GM20000 (cell line): ENCODE measurements at regions not wholly inside any gene's neighbourhood (a gene's known extent, or its start where the extent isn't known, plus 50 kb on each side); places are given as distances from the start of the nearest gene placed in this dataset.

Experiments used
- DNase-seq: peaks from one replicate; pipeline ENCODE4 v3.0.0; 2012; ENCODE audit warnings: low spot score
- TF ChIP-seq, protein P1 (sequence below): IDR thresholded peaks from 2 replicates; pipeline ENCODE4 v1.5.1; 2012; ENCODE audit warnings: mild to moderate bottlenecking, control low read depth; ENCODE audit errors: extremely low read depth, missing control alignments

DNA sequence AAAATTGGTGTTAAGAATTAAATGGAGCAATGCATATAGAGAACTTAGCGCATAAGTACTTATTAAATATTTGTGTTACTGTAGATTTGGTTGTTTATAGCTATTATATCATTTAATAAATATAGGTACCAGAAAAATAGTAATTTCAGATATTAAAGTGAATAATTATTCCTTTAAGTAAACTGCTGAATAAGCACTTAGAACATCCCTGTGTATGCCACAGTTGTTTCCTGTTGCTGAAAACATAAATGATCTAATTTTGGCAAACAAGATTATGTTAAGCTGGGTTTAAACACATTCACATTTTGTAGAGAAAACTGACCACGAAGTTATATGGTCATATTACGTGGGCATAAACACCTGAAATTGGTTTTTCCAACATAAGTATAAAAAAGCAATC is 388.0 kb upstream of the ZNF804A start:
- TF ChIP-seq, protein P1, sequence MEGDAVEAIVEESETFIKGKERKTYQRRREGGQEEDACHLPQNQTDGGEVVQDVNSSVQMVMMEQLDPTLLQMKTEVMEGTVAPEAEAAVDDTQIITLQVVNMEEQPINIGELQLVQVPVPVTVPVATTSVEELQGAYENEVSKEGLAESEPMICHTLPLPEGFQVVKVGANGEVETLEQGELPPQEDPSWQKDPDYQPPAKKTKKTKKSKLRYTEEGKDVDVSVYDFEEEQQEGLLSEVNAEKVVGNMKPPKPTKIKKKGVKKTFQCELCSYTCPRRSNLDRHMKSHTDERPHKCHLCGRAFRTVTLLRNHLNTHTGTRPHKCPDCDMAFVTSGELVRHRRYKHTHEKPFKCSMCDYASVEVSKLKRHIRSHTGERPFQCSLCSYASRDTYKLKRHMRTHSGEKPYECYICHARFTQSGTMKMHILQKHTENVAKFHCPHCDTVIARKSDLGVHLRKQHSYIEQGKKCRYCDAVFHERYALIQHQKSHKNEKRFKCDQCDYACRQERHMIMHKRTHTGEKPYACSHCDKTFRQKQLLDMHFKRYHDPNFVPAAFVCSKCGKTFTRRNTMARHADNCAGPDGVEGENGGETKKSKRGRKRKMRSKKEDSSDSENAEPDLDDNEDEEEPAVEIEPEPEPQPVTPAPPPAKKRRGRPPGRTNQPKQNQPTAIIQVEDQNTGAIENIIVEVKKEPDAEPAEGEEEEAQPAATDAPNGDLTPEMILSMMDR, result no peak
- DNase-seq, result no peak

DNA sequence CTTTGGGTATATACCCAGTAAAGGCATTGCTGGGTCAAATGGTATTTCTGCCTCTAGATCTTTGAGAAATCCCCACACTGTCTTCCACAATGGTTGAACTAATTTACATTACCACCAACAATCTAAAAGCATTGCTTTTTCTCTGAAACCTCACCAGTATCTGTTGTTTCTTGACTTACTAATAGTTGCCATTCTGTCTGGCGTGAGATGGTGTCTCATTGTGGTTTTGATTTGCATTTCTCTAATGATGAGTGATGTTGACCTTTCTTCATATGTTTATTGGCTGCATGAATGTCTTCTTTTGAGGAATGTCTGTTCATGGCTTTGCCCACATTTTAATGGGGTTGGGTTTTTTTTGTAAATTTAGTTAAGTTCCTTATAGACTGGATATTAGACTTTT is 382.6 kb upstream of the ZNF804A start:
- DNase-seq, result no peak

DNA sequence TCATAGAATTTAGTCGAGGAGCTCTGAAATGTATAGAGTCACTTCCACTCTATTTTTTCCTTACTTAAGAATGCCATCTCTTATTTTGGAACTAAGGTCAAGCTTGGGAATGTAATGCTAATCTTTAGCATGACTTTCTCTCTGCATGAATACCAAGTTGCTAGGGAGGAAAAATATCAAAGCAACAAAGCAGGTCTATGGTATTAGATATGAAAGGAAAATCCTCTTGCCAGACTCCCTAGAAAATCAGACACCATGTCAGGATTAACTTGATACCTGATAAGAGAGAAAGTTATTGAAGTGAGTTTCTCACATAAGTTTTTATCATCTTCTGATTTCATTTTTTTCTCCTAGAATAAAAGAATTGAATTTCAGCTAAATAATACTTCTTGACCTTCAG is 341.7 kb upstream of the ZNF804A start:
- TF ChIP-seq, protein P1, result no peak
- no peak for DNase-seq

More for the DNA sequence above, 382.6 kb upstream of the ZNF804A start:
- TF ChIP-seq, protein P1, result no peak

DNA sequence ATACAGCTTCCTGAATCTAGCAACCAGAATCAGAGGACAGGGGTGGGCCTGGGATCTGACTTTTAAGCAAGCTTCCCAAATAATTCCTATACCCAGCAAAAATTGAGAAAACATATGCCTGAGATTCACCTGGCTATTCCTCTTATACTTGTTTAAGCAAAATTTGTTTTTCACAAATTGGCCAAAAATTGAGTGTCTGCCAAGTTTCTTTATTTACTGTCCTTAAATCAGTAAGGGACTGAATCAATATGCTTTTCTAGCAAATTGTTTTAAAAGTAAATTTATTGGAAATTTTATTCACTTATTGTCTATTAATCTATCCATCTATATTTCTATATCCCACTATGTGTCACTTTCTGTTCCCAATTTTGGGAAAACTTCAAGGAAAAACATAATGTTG is 337.0 kb upstream of the ZNF804A start:
- no peak for DNase-seq
- TF ChIP-seq, protein P1, result no peak

DNA sequence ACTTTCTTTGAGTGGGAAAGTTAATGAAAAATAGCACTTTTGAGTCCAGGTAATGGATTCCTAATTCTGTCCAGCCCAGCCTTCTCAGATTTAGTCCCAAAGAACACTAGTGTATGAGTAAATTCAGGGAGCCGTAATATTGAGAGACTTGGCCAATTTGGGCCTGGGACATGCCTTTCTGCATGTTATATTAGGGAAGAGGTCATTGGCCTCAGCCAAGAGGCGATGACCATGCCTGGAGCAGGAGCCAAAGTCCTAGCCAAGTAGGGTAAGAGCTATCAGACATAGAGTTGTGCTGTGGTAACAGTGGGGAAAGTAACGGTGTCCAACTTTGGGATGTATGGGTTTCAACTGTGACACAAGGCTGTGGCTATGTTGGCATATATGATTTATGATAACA is 336.5 kb upstream of the ZNF804A start:
- TF ChIP-seq, protein P1, result no peak
- no peak for DNase-seq

DNA sequence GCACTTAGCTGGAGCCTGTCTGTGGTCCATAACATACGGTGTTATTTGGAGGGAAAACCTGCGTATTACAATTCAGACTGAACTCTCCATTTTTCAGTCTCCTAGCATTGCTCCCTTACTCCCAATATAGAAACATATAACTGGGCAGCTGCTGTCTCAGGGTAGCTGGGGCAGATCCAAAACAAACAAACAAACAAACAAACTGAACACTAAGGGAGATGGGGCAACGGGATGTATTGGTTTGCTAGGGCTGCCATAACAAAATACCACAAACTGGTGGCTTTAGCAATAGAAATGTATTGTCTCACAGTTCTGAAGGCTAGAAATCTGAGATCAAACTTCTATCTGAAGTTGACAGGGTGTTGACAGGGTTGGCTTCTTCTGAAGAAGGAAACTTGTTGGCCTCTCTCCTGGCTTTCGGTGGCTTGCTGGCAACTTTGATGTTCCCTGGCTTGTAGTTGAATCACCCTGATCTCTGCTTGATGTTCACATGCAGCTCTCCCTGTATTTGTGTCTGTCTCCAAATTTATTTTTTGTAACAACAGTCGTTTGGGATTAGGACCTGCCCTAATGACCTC is 329.3 kb upstream of the ZNF804A start:
- DNase-seq, result no peak
- TF ChIP-seq, protein P1, result no peak

DNA sequence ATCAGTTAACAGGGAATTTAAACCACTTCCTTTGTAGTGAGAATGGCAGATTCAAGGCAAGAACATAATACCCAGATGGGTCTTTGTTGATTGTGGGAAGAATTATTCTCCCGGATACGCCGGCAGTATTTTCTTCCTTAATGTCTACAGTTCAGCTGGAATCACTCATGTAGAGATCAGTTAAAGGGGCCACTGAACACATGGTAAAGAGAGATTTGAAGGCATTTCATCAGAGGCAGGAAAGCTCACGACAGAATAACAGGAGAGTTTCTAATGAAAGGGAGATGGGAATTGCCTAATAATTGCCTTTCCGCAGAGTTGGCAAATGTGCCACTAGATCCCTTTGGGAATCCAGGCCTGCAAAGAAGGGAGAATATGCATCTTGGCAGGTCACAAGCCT is 327.7 kb upstream of the ZNF804A start:
- TF ChIP-seq, protein P1, result no peak

More for the DNA sequence above, 327.7 kb upstream of the ZNF804A start:
- DNase-seq, result no peak
